ENCODE measurements at regions not wholly inside any gene's neighbourhood (a gene's known extent, or its start where the extent isn't known, plus 50 kb on each side); places are given as distances from the start of the nearest gene placed in this dataset.

GRCh38 chr10:36183726-36184125 is 541.6 kb upstream of the FZD8 start:
- no peak for DNase-seq (ENCODE audit: low read depth in 2 of 3, low spot score in 1 of 3)

DNA sequence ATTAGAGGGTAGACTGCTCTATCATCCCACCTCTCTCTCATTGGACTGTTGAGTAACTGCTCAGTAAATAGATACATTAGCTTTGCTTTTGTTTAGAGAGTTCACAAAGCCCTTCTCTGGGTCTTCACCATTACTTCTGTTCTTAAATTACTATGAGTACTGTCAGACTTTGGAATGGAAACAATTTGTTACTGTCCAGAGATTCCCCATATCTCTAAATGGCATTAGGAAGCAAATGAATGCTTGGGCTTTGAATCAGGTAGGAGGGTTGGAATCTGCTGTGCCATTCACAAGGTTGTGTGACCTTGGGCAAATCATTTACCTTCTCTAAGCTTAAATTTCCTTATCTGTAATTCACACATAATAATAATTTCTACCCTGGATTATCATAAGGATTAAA is 541.0 kb upstream of the FZD8 start:
- DNase-seq (ENCODE audit: low read depth in 2 of 3, low spot score in 1 of 3), result no peak

- DNase-seq (ENCODE audit: low read depth in 2 of 3, low spot score in 1 of 3), result no peak
Observed at GRCh38 chr10:36182606-36183005, 540.5 kb upstream of the FZD8 start.

GRCh38 chr10:36182179-36182566 is 540.1 kb upstream of the FZD8 start:
- DNase-seq (ENCODE audit: low read depth in 2 of 3, low spot score in 1 of 3), result no peak

- no peak for DNase-seq (ENCODE audit: low read depth in 2 of 3, low spot score in 1 of 3)
Observed at GRCh38 chr10:36181426-36182178, 539.5 kb upstream of the FZD8 start.

DNA sequence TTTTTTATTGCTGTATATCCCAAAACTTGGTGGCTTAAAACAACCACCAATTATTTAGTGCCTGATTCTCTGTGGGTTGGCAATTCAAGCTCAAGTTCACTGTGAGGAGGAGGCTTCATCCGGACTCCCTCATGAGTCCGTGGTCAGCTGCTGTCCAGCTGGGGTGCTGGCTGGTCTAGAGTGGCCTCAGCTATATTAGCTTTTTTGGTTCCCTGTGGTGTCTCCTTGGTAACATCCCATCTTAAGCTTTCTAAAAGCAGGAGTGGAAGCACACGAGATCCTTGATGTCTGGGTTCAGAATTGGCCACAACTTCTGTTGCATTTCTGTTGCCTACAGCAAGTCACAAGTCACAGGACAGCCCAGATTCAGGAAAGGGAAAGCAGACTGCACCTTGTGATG is 536.5 kb upstream of the FZD8 start:
- DNase-seq (ENCODE audit: low read depth in 2 of 3, low spot score in 1 of 3), result no peak

GRCh38 chr10:36177071-36177470 is 535.0 kb upstream of the FZD8 start:
- DNase-seq (ENCODE audit: low read depth in 2 of 3, low spot score in 1 of 3), result no peak

GRCh38 chr10:36175954-36176353 is 533.9 kb upstream of the FZD8 start:
- no peak for DNase-seq (ENCODE audit: low read depth in 2 of 3, low spot score in 1 of 3)

- no peak for DNase-seq (ENCODE audit: low read depth in 2 of 3, low spot score in 1 of 3)
Observed at GRCh38 chr10:36173364-36173763, 531.3 kb upstream of the FZD8 start.

DNA sequence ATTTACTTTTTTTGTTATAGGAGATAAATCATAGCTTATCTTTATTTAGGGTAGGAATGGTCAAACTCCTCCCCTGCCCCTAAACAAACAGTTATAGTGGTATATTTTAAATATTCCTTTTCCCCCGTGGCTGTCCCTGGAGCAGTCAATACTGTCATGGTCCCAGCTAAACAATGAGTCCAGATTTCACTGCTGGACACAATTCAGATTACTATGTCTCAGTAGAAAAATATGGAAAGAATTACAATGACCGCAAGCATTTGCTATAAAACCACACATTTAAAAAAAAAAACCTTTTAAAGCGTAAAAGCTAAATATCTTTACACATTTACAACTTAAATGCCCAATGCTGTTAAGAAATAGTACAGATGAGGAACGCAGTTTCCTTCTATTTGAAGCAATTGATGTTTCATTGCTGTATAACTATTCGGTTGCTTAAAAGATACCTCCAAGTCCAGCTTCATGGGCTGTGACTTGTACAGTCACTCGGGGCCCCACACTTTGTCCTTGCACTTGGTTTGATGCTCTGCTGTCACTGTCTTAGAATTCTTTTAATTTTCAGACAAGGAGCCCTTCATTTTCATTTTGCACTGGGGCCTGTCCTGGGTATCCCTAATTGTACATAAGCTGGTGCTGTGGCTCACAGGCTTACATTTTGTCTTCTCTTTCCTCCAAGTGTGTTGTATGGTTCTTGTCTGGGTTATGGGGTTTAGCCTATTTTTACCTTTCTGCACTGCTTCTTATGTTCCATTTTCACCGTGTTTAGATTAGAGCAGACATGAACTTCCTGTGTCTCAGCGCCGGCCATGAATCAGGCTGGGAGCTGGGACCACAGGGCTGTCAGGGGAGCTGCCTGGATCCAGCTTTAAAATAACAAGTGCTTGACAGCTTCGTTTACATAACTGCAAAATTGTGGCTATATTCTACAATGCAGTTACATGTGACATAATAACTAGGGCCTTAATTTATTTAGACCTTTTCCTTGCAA is 530.2 kb upstream of the FZD8 start:
- DNase-seq (ENCODE audit: low read depth in 2 of 3, low spot score in 1 of 3), result no peak

- no peak for DNase-seq (ENCODE audit: low read depth in 2 of 3, low spot score in 1 of 3)
Observed at GRCh38 chr10:36171556-36171952, 529.5 kb upstream of the FZD8 start.

DNA sequence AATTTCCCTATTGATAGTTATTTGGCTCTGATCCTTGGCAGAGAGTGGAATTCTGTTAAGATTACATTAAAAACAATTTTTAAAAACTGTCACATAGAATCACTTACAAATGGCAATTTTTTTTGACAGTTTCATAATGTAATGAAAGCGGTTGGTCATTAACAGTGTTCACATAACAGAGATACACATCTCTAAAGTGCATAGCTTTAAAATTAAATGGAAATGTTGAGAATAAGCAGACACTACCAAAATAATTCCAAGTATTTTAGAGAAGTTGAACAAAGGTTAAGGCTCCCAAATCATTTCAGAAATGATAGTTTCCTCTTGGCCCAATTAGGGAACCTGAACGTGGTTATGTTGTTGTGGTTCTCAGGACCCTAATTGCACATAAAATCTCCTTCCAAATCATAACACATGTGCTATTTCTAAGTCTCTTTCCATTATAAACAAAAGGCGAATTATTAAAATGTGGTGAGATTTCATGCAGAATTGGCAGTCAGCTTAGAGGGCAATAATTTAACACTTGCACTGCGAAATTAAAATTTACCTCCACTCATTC is 528.9 kb upstream of the FZD8 start:
- no peak for DNase-seq (ENCODE audit: low read depth in 2 of 3, low spot score in 1 of 3)

GRCh38 chr10:36170142-36170719 is 528.1 kb upstream of the FZD8 start:
- DNase-seq (ENCODE audit: low read depth in 2 of 3, low spot score in 1 of 3), result no peak

DNA sequence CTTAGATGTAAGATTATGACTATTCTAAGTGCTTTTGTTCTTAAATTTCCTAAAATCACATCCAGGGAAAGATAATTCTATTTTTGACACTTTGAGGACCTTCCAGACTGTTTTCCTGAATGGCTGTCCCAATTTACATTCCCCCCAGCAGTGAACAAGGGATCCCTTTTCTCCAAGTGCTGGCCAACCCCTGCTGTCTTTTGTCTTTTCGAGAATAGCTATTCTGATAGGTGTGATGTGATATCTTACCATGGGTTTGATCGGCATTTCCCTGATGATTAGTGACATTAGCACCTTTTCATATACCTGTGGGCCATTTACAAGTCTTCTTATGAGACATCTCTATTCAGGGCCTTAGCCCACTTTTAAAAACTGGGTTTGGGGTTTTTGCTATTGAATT is 526.7 kb upstream of the FZD8 start:
- no peak for DNase-seq (ENCODE audit: low read depth in 2 of 3, low spot score in 1 of 3)

DNA sequence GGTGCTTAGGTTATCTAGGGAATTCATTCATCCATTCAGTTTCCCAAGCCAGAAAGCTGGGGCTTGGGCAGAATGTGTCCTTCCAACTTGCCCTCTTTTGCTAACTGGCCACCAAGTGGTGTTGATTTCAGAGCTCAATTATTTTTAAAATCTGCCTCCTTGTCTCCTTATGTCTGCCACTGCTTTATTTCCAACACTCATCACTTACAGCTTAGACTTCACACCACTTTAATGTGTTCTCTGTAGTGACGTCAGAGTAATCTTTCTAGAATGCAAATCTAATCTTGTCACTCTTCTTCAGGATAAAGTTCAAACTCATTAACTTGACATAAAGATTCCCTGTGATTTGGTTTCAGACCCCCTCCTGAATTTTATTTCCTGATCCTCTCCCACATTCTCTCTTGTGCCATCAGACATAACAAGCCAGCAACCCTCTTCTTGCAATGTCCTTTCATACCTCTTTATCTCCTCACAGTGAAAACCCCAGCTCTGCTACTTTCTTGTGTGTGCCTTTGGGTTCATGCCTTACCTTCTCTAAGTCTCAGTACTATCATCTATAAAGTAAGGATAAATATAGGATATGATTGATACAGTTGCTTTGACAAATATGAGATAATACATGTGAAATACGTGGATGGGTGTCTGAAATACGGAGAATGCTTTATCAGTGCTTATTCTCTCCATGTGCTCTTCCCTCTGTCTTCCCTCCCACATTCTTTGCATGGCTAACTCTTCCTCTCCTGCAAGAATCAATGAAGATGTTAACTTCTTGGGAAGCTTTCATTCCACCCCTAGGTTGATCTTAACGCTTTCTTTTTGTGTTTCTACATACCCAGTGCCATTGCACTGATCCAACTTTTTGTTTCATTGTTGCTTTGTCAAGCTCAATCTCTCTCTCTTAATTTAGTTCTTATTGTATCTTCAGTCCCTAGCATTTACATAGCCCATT is 522.7 kb upstream of the FZD8 start:
- no peak for DNase-seq (ENCODE audit: low read depth in 2 of 3, low spot score in 1 of 3)

- no peak for DNase-seq (ENCODE audit: low read depth in 2 of 3, low spot score in 1 of 3)
Observed at GRCh38 chr10:36163827-36164226, 521.7 kb upstream of the FZD8 start.

DNA sequence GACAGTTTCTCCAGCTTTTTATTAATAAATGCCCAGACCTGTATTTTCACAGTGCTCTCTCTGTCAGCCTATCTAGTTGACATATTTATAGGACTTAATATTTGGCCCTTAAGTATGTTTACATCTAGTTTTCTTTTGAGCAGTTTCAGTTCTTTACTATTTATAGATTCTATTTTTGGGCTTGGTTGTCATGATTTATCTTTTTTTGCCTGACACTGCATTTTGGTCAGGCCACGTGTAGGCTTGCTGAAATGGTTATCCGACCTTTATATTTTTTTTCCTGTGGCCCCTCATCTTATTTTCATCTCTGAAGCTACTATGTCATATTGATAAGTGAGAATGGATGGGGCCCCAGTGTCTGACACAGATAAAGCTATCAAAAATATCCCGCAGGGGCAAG is 515.4 kb upstream of the FZD8 start:
- no peak for DNase-seq (ENCODE audit: low read depth in 2 of 3, low spot score in 1 of 3)

DNA sequence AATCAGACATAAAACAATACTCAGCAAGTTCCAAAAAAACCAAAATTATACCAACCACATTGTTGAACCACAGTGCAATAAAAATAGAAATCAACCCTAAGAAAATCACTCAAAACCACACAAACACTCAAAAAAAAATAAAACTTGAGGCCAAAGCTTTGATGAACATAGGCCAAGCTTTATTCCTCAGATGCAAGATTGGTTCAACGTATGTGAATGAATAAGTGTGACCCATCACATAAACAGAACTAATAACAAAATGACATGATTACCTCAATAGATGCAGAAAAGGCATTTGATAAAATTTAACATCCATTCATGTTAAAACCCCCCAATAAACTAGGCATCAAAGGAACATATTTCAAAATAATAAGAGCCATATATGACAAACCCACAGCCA is 506.1 kb upstream of the FZD8 start:
- DNase-seq (ENCODE audit: low read depth in 2 of 3, low spot score in 1 of 3), result no peak

GRCh38 chr10:36147529-36147928 is 505.4 kb upstream of the FZD8 start:
- no peak for DNase-seq (ENCODE audit: low read depth in 2 of 3, low spot score in 1 of 3)

- DNase-seq (ENCODE audit: low read depth in 2 of 3, low spot score in 1 of 3), result no peak
Observed at GRCh38 chr10:36141856-36142560, 499.9 kb upstream of the FZD8 start.
